ENCODE measurements at regions not wholly inside any gene's neighbourhood (a gene's known extent, or its start where the extent isn't known, plus 50 kb on each side); places are given as distances from the start of the nearest gene placed in this dataset.

DNA sequence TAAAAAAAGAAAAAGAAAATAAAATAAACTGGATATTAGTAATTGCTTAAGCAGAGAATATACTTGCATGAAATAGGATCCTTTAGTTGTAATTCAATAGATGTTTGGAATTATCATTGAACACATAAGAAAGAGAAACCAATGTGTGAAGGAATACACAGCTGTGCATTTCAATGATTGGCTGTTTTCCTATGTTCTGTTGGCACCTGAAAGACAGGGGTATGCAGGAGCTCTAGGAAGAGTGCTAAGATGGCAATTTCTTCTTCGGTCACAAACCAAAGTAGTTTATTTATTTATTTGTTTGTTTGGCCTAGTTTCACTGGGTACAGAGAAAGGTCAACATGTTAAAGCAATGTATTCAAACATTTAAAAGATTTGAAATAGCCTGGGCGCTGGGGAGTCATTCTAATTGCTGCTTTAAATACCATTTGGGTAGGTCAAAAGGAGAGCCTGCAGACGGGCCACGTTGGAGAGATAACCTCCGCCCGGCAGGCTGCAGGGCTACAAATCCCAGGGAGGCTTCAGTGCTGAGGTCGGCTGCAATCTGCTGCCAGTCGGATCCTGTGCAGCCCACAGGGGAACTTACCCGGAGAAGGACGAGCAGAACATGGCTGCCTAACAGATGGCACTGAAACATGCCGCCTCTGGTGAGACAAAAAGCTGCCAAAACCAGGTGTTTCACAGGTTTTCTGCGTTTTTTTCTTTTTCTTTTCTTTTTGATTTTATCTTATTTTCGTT lies 154.2 kb upstream of the TYRP1 start:
- TF ChIP-seq, protein P1, sequence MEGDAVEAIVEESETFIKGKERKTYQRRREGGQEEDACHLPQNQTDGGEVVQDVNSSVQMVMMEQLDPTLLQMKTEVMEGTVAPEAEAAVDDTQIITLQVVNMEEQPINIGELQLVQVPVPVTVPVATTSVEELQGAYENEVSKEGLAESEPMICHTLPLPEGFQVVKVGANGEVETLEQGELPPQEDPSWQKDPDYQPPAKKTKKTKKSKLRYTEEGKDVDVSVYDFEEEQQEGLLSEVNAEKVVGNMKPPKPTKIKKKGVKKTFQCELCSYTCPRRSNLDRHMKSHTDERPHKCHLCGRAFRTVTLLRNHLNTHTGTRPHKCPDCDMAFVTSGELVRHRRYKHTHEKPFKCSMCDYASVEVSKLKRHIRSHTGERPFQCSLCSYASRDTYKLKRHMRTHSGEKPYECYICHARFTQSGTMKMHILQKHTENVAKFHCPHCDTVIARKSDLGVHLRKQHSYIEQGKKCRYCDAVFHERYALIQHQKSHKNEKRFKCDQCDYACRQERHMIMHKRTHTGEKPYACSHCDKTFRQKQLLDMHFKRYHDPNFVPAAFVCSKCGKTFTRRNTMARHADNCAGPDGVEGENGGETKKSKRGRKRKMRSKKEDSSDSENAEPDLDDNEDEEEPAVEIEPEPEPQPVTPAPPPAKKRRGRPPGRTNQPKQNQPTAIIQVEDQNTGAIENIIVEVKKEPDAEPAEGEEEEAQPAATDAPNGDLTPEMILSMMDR (IDR thresholded peaks at IDR 0.05; ENCODE audit: insufficient read depth, low read depth, low read length), result no peak
- DNase-seq (ENCODE audit: low read depth), result peak; percentile 12
- peak overlapping the region; percentile 33 for H3K4me3 ChIP-seq (ENCODE audit: low read depth, low read length)

- H3K4me3 ChIP-seq (ENCODE audit: low read depth, low read length), result peak overlapping the region; percentile 33
Measured at GRCh38 chr9:12539580-12539975, 153.6 kb upstream of the TYRP1 start.

DNA sequence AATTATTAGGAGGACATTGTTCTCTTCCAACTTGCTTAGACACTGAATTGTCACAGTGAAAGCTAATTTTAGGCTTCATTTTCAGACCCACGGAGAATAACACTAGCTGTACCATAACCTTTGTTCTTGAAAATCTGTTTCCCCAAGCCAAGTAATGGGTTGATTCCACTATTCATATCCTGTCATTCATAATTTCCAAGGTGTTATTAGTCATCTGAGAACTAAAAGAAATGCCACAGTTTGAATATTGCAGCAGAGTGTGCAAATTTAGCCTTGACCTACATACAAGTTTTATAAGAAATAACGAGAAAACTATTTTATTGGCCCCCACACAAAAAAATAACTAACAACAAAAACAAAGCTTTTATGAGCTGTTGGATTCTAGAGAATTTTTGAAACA lies 148.5 kb upstream of the TYRP1 start:
- no peak for DNase-seq (ENCODE audit: low read depth)
- TF ChIP-seq, protein P1 (IDR thresholded peaks at IDR 0.05; ENCODE audit: insufficient read depth, low read depth, low read length), result no peak
- no peak overlapping the region for H3K4me3 ChIP-seq (ENCODE audit: low read depth, low read length)

More at GRCh38 chr9:12539580-12539975, 153.6 kb upstream of the TYRP1 start:
- DNase-seq (ENCODE audit: low read depth), result peak; percentile 6
- TF ChIP-seq, protein P1 (IDR thresholded peaks at IDR 0.05; ENCODE audit: insufficient read depth, low read depth, low read length), result no peak

DNA sequence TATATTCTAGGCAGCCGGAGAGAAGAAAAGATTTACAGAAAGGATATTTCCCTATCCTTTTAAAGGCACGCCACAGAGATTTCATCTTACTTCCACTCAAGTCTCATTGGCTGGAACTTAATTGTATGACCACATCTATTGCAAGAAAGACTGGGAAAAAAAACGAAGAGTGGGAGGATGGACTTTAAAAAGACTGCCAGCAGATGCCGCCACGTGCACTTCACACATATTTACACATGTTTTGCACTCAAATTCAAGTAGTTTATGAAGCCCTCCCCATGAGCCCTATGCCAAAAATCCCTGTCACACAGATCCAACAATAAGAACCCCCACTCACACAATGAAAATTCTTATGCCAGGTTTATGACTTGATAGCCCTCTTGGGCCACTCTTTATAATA lies 138.5 kb upstream of the TYRP1 start:
- DNase-seq (ENCODE audit: low read depth), result peak; percentile 38
- TF ChIP-seq, protein P1 (IDR thresholded peaks at IDR 0.05; ENCODE audit: insufficient read depth, low read depth, low read length), result peak; percentile 33
- H3K4me3 ChIP-seq (ENCODE audit: low read depth, low read length), result no peak overlapping the region

DNA sequence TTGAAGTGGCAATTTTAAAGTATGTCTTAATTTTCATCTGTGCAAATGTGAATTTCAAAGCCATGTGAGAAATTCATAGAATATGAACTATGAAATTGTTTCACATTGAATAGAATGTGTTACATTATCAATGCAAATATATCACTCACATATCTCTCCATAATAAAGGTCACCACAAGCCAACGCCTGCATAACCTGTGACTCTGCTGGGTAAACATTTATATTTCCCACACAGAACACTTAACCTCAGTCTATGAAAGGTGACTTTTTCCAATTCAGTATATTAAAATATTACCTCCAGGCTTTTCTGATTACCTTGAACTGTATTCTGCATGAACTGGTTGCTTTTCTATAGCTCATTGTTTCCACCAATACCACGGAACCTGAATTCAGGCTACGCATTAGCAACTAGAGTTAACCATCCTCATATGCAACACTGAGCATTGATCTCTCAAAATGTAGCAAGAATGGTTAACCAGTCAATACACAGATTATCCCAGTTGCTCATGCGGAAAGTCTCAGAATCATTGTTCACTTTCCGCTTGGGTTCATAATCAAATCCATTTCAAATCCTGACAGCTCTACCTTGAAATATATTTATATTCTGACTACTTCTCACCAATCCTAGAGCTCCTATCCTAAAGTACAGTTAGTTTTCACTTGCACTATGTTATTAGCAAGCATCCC lies 126.6 kb upstream of the TYRP1 start:
- DNase-seq (ENCODE audit: low read depth), result no peak
- no peak overlapping the region for H3K4me3 ChIP-seq (ENCODE audit: low read depth, low read length)
- TF ChIP-seq, protein P1 (IDR thresholded peaks at IDR 0.05; ENCODE audit: insufficient read depth, low read depth, low read length), result no peak

DNA sequence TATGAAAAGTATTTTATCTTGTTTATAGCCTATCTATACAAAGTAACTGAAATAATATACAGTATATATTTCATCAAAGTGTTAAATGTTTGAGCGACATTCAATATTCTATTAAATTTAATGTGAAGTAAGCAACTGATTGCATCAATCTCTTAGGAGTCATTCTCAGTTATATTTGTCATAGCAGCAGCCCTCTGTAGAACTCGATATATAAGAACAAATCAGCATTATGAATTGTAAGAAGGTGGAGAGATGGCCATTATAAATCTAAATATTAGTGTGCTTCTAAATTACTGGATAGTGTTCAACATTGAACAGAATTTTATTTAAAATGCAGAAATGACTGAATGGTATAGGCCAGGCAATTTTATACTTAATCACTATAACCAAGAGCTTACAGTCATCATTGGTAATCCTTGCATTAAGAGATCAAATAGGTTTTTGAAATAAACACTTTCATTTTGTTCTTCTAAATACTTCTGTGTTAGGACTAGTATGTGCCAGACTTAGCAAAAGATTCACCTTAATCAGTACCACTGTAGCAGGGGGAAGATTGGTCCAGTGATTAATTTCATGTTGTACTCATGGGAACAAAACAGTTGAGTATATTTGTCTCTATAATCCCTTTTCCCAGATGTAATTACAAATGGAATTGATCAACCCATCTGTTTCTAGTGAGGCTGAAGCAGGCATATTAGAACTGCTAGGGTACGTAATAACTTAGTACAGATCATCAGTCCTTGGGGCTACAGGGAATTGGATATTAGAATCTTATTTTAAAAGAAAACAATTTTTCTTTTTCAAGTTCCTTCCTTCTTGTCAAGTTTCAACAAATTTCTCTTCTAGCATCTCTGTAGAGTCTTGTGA lies 108.3 kb upstream of the TYRP1 start:
- H3K4me3 ChIP-seq (ENCODE audit: low read depth, low read length), result no peak overlapping the region
- TF ChIP-seq, protein P1 (IDR thresholded peaks at IDR 0.05; ENCODE audit: insufficient read depth, low read depth, low read length), result no peak
- no peak for DNase-seq (ENCODE audit: low read depth)
